GM19324 (cell line): ENCODE measurements at regions not wholly inside any gene's neighbourhood (a gene's known extent, or its start where the extent isn't known, plus 50 kb on each side); places are given as distances from the start of the nearest gene placed in this dataset.

Experiments used
- ATAC-seq: cut with Tn5 transposase; IDR thresholded peaks from one replicate; pipeline ENCODE4 v1.9.1; 2021; ENCODE audit warnings: mild to moderate bottlenecking, moderate library complexity; ENCODE audit not compliant: unreplicated experiment, low FRiP score

GRCh38 chr9:97747201-97747965 lies 50.2 kb upstream of the XPA start:
- ATAC-seq: no peak

- no peak for ATAC-seq
Observed at GRCh38 chr9:97748525-97748924, 51.4 kb upstream of the XPA start.

GRCh38 chr9:97749928-97750327 lies 52.8 kb upstream of the XPA start:
- no peak for ATAC-seq

- ATAC-seq: no peak
Observed at GRCh38 chr9:97751531-97751930, 54.4 kb upstream of the XPA start.

GRCh38 chr9:97752274-97752673 lies 55.1 kb upstream of the XPA start:
- ATAC-seq: no peak

- ATAC-seq: no peak
Observed at GRCh38 chr9:97753364-97753763, 56.2 kb upstream of the XPA start.

- ATAC-seq: no peak
Observed at GRCh38 chr9:97753975-97754374, 56.8 kb upstream of the XPA start.

- ATAC-seq: no peak
Observed at GRCh38 chr9:97755618-97756267, 58.6 kb upstream of the XPA start.

- ATAC-seq: no peak
Observed at GRCh38 chr9:97756991-97757390, 59.9 kb upstream of the XPA start.

- ATAC-seq: no peak
Observed at GRCh38 chr9:97758334-97758916, 61.3 kb upstream of the XPA start.

- no peak for ATAC-seq
Observed at GRCh38 chr9:97759581-97760288, 62.6 kb upstream of the XPA start.

- no peak for ATAC-seq
Observed at GRCh38 chr9:97761056-97761598, 64.0 kb upstream of the XPA start.

- ATAC-seq: no peak
Observed at GRCh38 chr9:97761879-97762278, 64.7 kb upstream of the XPA start.

GRCh38 chr9:97763874-97764273 lies 66.7 kb upstream of the XPA start:
- no peak for ATAC-seq

- no peak for ATAC-seq
Observed at GRCh38 chr9:97766092-97766491, 69.0 kb upstream of the XPA start.

GRCh38 chr9:97766610-97767009 lies 69.5 kb upstream of the XPA start:
- no peak for ATAC-seq

GRCh38 chr9:97767891-97768290 lies 70.8 kb upstream of the XPA start:
- ATAC-seq: no peak

- ATAC-seq: no peak
Observed at GRCh38 chr9:97768746-97769145, 71.6 kb upstream of the XPA start.

- no peak for ATAC-seq
Observed at GRCh38 chr9:97769208-97769607, 72.1 kb upstream of the XPA start.

GRCh38 chr9:97770808-97771372 lies 73.8 kb upstream of the XPA start:
- ATAC-seq: no peak

GRCh38 chr9:97771641-97772040 lies 74.5 kb upstream of the XPA start:
- no peak for ATAC-seq
